ENCODE measurements at regions not wholly inside any gene's neighbourhood (a gene's known extent, or its start where the extent isn't known, plus 50 kb on each side); places are given as distances from the start of the nearest gene placed in this dataset.
A peak's percentile ranks its signal among the peaks of the same experiment; 100 is the strongest.
"Not testable (repeated sequence)": the region's sequence is repeated elsewhere in the genome, so short reads cannot be mapped to it uniquely, and the experiment has no call there.

- no peak for TF ChIP-seq CTCF (IDR thresholded peaks at IDR 0.05; ENCODE audit: partially characterized antibody, unreplicated experiment)
- H3K9me3 Mint-ChIP-seq (ENCODE audit: unreplicated experiment) = peaks cover 12% of the 10 kb centered on the region
- peaks cover 9% of the 10 kb centered on the region for H3K27me3 Mint-ChIP-seq (ENCODE audit: unreplicated experiment)
- H3K36me3 Mint-ChIP-seq (ENCODE audit: unreplicated experiment) = peaks cover 24% of the 10 kb centered on the region
- no peak for DNase-seq
- H3K27ac Mint-ChIP-seq (ENCODE audit: unreplicated experiment) = no peak overlapping the region
- H3K4me3 Mint-ChIP-seq (ENCODE audit: unreplicated experiment) = no peak overlapping the region
- H3K4me1 Mint-ChIP-seq (ENCODE audit: low read depth, unreplicated experiment) = no peaks in the 10 kb centered on the region
These were observed 94.0 kb upstream of the ANKRD30BL start for GRCh38 chr2:132255714-132256113.

- TF ChIP-seq CTCF (IDR thresholded peaks at IDR 0.05; ENCODE audit: partially characterized antibody, unreplicated experiment) = no peak
- DNase-seq = no peak
- Mint-ChIP-seq H3K4me1 (ENCODE audit: low read depth, unreplicated experiment) (no peaks in the 10 kb centered on the region), H3K4me3 (ENCODE audit: unreplicated experiment) (no peak overlapping the region), H3K27ac (ENCODE audit: unreplicated experiment) (no peak overlapping the region), H3K27me3 (ENCODE audit: unreplicated experiment) (peaks cover 9% of the 10 kb centered on the region), H3K9me3 (ENCODE audit: unreplicated experiment) (peaks cover 12% of the 10 kb centered on the region), H3K36me3 (ENCODE audit: unreplicated experiment) (peaks cover 24% of the 10 kb centered on the region)
These were observed 94.6 kb upstream of the ANKRD30BL start for GRCh38 chr2:132256251-132256902.

- peak overlapping the region; percentile 59 for H3K4me3 Mint-ChIP-seq (ENCODE audit: unreplicated experiment)
- not testable (repeated sequence) for DNase-seq; H3K4me1 Mint-ChIP-seq (ENCODE audit: low read depth, unreplicated experiment); H3K27me3 Mint-ChIP-seq (ENCODE audit: unreplicated experiment); H3K27ac Mint-ChIP-seq (ENCODE audit: unreplicated experiment)
- H3K9me3 Mint-ChIP-seq (ENCODE audit: unreplicated experiment) = peaks cover 12% of the 10 kb centered on the region
- H3K36me3 Mint-ChIP-seq (ENCODE audit: unreplicated experiment) = peaks cover 24% of the 10 kb centered on the region
These were observed 95.2 kb upstream of the ANKRD30BL start for GRCh38 chr2:132256903-132257300.

- H3K27me3 Mint-ChIP-seq (ENCODE audit: unreplicated experiment); H3K27ac Mint-ChIP-seq (ENCODE audit: unreplicated experiment); H3K4me1 Mint-ChIP-seq (ENCODE audit: low read depth, unreplicated experiment): not testable (repeated sequence)
- peaks cover 24% of the 10 kb centered on the region for H3K36me3 Mint-ChIP-seq (ENCODE audit: unreplicated experiment)
- H3K9me3 Mint-ChIP-seq (ENCODE audit: unreplicated experiment) = peaks cover 12% of the 10 kb centered on the region
- peak; percentile 59 for DNase-seq
- H3K4me3 Mint-ChIP-seq (ENCODE audit: unreplicated experiment) = peak overlapping the region; percentile 82
These were observed 95.8 kb upstream of the ANKRD30BL start for GRCh38 chr2:132257301-132258171.

- H3K27me3 Mint-ChIP-seq (ENCODE audit: unreplicated experiment); H3K27ac Mint-ChIP-seq (ENCODE audit: unreplicated experiment); H3K9me3 Mint-ChIP-seq (ENCODE audit: unreplicated experiment); H3K4me1 Mint-ChIP-seq (ENCODE audit: low read depth, unreplicated experiment); H3K4me3 Mint-ChIP-seq (ENCODE audit: unreplicated experiment); DNase-seq: not testable (repeated sequence)
- peaks cover 18% of the 10 kb centered on the region for H3K36me3 Mint-ChIP-seq (ENCODE audit: unreplicated experiment)
These were observed 97.5 kb upstream of the ANKRD30BL start for GRCh38 chr2:132259276-132259675.

- H3K27me3 Mint-ChIP-seq (ENCODE audit: unreplicated experiment); H3K9me3 Mint-ChIP-seq (ENCODE audit: unreplicated experiment); H3K4me1 Mint-ChIP-seq (ENCODE audit: low read depth, unreplicated experiment); H3K27ac Mint-ChIP-seq (ENCODE audit: unreplicated experiment); DNase-seq; H3K4me3 Mint-ChIP-seq (ENCODE audit: unreplicated experiment); H3K36me3 Mint-ChIP-seq (ENCODE audit: unreplicated experiment): not testable (repeated sequence)
These were observed 103.8 kb upstream of the ANKRD30BL start for GRCh38 chr2:132265595-132265994.

GRCh38 chr2:132267105-132267497 is 105.3 kb upstream of the ANKRD30BL start:
- H3K27me3 Mint-ChIP-seq (ENCODE audit: unreplicated experiment) = no peaks in the 10 kb centered on the region
- no peaks in the 10 kb centered on the region for H3K36me3 Mint-ChIP-seq (ENCODE audit: unreplicated experiment)
- H3K4me1 Mint-ChIP-seq (ENCODE audit: low read depth, unreplicated experiment) = no peaks in the 10 kb centered on the region
- no peak for DNase-seq
- H3K27ac Mint-ChIP-seq (ENCODE audit: unreplicated experiment) = no peak overlapping the region
- TF ChIP-seq CTCF (IDR thresholded peaks at IDR 0.05; ENCODE audit: partially characterized antibody, unreplicated experiment) = no peak
- H3K9me3 Mint-ChIP-seq (ENCODE audit: unreplicated experiment) = peaks cover 1% of the 10 kb centered on the region
- H3K4me3 Mint-ChIP-seq (ENCODE audit: unreplicated experiment) = no peak overlapping the region

GRCh38 chr2:132267498-132268283 is 105.9 kb upstream of the ANKRD30BL start:
- H3K4me1 Mint-ChIP-seq (ENCODE audit: low read depth, unreplicated experiment); H3K4me3 Mint-ChIP-seq (ENCODE audit: unreplicated experiment); H3K36me3 Mint-ChIP-seq (ENCODE audit: unreplicated experiment); H3K27me3 Mint-ChIP-seq (ENCODE audit: unreplicated experiment); DNase-seq; H3K9me3 Mint-ChIP-seq (ENCODE audit: unreplicated experiment); H3K27ac Mint-ChIP-seq (ENCODE audit: unreplicated experiment): not testable (repeated sequence)

All from glutamatergic neuron (in vitro differentiated cells).